Right lobe of liver (tissue), 4 donors: ENCODE measurements at regions not wholly inside any gene's neighbourhood (a gene's known extent, or its start where the extent isn't known, plus 50 kb on each side); places are given as distances from the start of the nearest gene placed in this dataset.

Experiments
- CTCF ChIP-seq, 4 donors: fragments of 200-600 bp in 3 of 4; fragments of 450-650 bp in 1 of 4; IDR thresholded peaks; one replicate each; pipeline versions ENCODE4 v1.5.1 to v1.8.0; 2016 to 2022; ENCODE audit warnings: antibody characterized with exemption in 4 of 4, mild to moderate bottlenecking in 2 of 4
- POLR2A ChIP-seq: fragments of 450-650 bp; IDR thresholded peaks from one replicate; pipeline ENCODE4 v1.6.1; 2017; ENCODE audit warnings: antibody characterized with exemption, mild to moderate bottlenecking
- donor health status: DM: no; HTN: no; CAD: no.
- donor health status: DM: no; HTN: no; CAD: no.
- donor health status: DM: no; HTN: yes; CAD: no.

- TF ChIP-seq CTCF (IDR thresholded peaks at IDR 0.05) = no peak
- no peak for TF ChIP-seq POLR2A
These were observed 129.2 kb upstream of the EPHA5 start for GRCh38 chr4:65799513-65799912.
